ENCODE measurements at regions not wholly inside any gene's neighbourhood (a gene's known extent, or its start where the extent isn't known, plus 50 kb on each side); places are given as distances from the start of the nearest gene placed in this dataset.

DNA sequence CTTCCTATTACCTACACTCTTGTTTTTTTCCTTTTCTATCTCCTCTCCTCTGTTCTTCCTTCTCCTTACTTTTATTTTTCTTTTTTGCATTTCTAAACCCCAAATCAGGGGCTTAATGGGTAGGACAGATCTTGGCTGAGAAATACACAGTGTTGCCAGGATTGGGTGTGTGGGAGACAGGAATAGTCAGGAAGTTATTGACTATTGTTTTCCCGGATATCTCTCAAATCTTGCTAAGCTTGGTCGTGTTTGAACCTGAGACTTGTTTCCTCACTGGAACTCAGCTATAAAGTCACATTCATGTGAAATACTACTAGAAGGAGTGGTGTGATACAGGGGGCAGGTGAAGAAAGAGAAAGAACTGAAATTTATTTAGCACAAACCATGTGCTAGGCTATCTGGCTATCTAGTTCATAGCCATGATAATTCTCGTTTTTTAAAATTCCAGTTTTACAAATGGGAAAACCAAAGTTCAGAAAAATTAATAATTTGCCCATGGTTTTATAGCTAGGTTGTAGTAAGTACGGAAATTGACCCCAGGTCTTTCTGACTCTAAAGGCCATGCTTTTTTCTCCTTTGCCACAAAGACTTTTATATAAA is 343.2 kb upstream of the UMPS start:
- TF ChIP-seq, protein P1, sequence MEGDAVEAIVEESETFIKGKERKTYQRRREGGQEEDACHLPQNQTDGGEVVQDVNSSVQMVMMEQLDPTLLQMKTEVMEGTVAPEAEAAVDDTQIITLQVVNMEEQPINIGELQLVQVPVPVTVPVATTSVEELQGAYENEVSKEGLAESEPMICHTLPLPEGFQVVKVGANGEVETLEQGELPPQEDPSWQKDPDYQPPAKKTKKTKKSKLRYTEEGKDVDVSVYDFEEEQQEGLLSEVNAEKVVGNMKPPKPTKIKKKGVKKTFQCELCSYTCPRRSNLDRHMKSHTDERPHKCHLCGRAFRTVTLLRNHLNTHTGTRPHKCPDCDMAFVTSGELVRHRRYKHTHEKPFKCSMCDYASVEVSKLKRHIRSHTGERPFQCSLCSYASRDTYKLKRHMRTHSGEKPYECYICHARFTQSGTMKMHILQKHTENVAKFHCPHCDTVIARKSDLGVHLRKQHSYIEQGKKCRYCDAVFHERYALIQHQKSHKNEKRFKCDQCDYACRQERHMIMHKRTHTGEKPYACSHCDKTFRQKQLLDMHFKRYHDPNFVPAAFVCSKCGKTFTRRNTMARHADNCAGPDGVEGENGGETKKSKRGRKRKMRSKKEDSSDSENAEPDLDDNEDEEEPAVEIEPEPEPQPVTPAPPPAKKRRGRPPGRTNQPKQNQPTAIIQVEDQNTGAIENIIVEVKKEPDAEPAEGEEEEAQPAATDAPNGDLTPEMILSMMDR (conservative IDR thresholded peaks at IDR 0.05; ENCODE audit: low read depth, low read length), result no peak
- no peak overlapping the region for H3K4me3 ChIP-seq (ENCODE audit: low read depth, low read length)
- DNase-seq (ENCODE audit: low read depth), result no peak

DNA sequence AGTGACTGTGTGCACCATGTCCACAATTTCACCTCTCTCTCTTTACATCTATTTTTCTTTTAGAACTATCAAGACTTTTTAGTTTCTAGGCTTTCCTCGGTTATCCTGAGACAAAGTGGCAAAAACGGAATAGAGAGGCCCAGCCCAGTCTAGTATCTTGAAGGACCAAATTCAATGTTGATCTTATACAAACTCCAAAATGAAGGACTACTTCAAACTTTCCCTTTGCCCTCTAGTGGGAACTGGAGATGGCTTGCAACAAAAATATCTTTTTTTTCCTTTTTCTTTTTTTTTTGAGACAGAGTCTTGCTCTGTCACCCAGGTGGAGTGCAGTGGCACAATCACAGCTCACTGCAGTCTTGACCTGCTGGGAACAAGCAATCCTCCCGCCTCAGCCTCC is 338.5 kb upstream of the UMPS start:
- TF ChIP-seq, protein P1 (conservative IDR thresholded peaks at IDR 0.05; ENCODE audit: low read depth, low read length), result no peak
- H3K4me3 ChIP-seq (ENCODE audit: low read depth, low read length), result no peak overlapping the region
- DNase-seq (ENCODE audit: low read depth), result no peak

DNA sequence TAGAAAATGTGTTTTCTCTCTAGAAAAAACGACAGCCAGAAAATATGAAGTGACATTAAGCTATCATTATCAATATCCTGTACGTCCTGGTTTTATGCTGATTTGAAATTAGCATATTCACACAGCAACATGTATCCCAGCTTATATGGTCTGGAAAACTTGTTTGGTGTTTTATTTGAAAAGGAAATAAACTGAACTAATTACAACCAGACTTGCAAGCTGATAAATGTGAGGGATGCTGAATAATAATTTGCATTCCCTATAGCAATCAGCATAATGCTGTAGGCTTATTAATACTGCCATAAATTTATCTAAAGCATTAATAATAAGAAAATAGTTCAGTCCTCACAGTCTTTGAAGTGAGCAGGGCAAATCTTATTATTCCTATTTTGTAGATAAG is 336.9 kb upstream of the UMPS start:
- DNase-seq (ENCODE audit: low read depth), result no peak
- no peak overlapping the region for H3K4me3 ChIP-seq (ENCODE audit: low read depth, low read length)
- TF ChIP-seq, protein P1 (conservative IDR thresholded peaks at IDR 0.05; ENCODE audit: low read depth, low read length), result no peak

DNA sequence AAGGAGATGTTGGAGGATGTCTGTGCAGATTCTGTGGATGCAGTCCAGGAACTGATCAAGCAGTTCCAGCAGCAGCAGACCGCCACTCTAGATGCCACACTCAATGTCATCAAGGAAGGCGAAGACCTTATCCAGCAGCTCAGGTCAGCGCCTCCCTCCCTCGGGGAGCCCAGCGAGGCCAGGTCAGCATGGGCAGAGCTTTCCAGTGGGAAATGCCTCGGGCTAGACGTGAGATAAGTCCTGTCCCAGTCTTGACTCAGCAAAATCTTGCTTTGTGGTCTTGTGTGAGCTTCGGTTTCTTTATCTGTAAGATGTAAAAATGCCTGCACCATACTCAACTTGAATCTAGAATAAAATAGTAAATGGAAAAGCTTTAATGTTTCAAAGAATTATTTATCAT is 335.1 kb upstream of the UMPS start:
- TF ChIP-seq, protein P1 (conservative IDR thresholded peaks at IDR 0.05; ENCODE audit: low read depth, low read length), result no peak
- no peak for DNase-seq (ENCODE audit: low read depth)
- H3K4me3 ChIP-seq (ENCODE audit: low read depth, low read length), result no peak overlapping the region

DNA sequence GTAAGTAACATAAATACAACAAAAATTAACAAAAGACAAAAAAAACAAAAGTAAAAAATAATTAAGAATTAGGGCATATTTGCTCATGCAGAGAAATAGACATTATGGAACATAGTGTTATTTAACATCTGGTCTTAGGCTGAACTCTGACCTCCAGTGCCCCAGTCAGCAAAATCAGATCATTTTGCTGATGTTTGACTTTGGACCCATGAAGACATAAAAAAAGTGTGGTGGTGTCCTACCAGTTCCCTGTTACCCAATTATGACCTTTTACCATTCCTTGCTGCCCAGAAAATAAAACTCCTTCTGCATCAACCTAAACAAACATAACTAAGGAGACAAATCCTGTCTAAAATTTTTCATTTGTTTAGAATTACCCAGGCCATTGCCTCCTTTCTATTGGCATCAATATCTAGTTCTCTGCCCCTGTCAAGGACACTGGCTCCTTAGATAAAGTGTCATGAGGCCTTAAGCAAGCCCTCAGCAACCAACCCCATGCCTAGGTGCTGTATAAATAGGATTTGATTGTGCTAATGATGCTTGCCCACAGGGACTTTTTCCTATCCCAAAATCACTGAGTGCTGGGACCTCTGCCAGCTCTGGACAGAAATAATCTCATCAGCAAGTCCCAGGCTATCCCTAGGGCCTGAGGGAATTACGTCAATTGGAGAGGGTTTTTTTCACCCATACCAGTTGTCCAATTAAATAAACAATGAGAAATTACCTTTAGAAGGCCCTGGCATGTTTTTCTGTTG is 334.5 kb upstream of the UMPS start:
- no peak overlapping the region for H3K4me3 ChIP-seq (ENCODE audit: low read depth, low read length)
- TF ChIP-seq, protein P1 (conservative IDR thresholded peaks at IDR 0.05; ENCODE audit: low read depth, low read length), result no peak
- no peak for DNase-seq (ENCODE audit: low read depth)

DNA sequence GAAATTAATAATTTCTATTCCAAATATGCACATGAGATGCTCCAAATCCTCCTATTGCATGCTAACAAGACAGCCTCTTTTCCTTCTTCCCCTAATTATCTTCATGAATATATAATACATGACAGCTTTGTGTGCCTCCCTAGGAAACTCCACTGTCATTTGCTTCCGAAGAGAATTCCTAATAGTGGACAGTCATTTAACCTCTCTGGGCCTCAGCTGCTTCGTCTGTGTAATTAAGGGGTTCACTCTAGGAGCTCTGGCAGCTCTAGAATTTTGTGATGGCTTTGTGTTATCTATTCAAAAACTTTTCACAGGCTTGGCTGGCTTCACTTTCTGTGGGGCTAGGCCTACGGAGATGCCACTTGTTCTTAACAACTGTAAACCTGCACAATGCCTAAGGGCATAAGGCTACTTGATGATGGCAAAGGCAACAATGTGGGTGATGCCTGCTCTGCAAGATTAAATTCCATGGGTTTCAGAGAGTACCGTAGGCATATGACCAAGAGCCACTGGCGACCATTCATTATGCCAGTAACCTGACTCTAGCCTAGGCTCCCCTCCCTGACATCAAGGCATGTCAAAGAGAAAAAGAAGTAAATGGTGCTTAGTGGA is 333.8 kb upstream of the UMPS start:
- no peak overlapping the region for H3K4me3 ChIP-seq (ENCODE audit: low read depth, low read length)
- DNase-seq (ENCODE audit: low read depth), result no peak
- TF ChIP-seq, protein P1 (conservative IDR thresholded peaks at IDR 0.05; ENCODE audit: low read depth, low read length), result no peak

Measured in epithelial cell of proximal tubule (primary cell).